GM23338 (cell line): ENCODE measurements at regions not wholly inside any gene's neighbourhood (a gene's known extent, or its start where the extent isn't known, plus 50 kb on each side); places are given as distances from the start of the nearest gene placed in this dataset.

ENCODE experiments used
- ATAC-seq: fragments of 200-7000 bp; cut with Tn5 transposase; 3 replicates; pipeline ENCODE4 v1.9.1; 2020
- DNase-seq: peaks from one replicate; pipeline ENCODE4 v3.0.0-alpha.2; 2015; ENCODE audit warnings: low spot score
- H2AFZ ChIP-seq: fragments of 200-600 bp; sonication (generic); 2 replicates; pipeline ENCODE4 v1.8.0; 2016; ENCODE audit warnings: antibody characterized with exemption, mild to moderate bottlenecking, moderate library complexity
- H3F3A ChIP-seq: fragments of 200-600 bp; sonication (generic); replicated peaks from 2 replicates; pipeline ENCODE4 v1.8.0; 2017; ENCODE audit warnings: antibody characterized with exemption, mixed run types, low read depth
- H3K27ac ChIP-seq: fragments of 200-600 bp; sonication (generic); 2 replicates; pipeline ENCODE4 v1.6.1; 2016; ENCODE audit warnings: low read depth
- H3K27me3 ChIP-seq: fragments of 200-600 bp; sonication (generic); 2 replicates; pipeline ENCODE4 v1.8.0; 2016; ENCODE audit warnings: mild to moderate bottlenecking, mixed run types, moderate library complexity; ENCODE audit not compliant: insufficient read depth
- H3K36me3 ChIP-seq: fragments of 200-600 bp; sonication (generic); 2 replicates; pipeline ENCODE4 v1.8.0; 2016; ENCODE audit warnings: mild to moderate bottlenecking; ENCODE audit not compliant: insufficient read depth
- H3K4me1 ChIP-seq: fragments of 200-600 bp; sonication (generic); 2 replicates; pipeline ENCODE4 v1.8.0; 2016; ENCODE audit warnings: mild to moderate bottlenecking, moderate library complexity; ENCODE audit not compliant: insufficient read depth
- H3K4me2 ChIP-seq: fragments of 200-600 bp; sonication (generic); 2 replicates; pipeline ENCODE4 v1.7.1; 2017; ENCODE audit warnings: mixed run types
- H3K4me3 ChIP-seq: fragments of 200-600 bp; sonication (generic); 2 replicates; pipeline ENCODE4 v1.6.1; 2016; ENCODE audit warnings: mixed run types
- H3K79me2 ChIP-seq: fragments of 200-600 bp; sonication (generic); replicated peaks from 2 replicates; pipeline ENCODE4 v1.8.0; 2017; ENCODE audit warnings: mild to moderate bottlenecking; ENCODE audit not compliant: insufficient read depth
- H3K9me2 ChIP-seq: fragments of 200-600 bp; sonication (generic); 2 replicates; pipeline ENCODE4 v1.8.0; 2017; ENCODE audit not compliant: insufficient read depth
- H4K20me1 ChIP-seq: fragments of 200-600 bp; sonication (generic); replicated peaks from 2 replicates; pipeline ENCODE4 v1.8.0; 2017; ENCODE audit warnings: mild to moderate bottlenecking; ENCODE audit not compliant: insufficient read depth
- H3K27ac Mint-ChIP-seq: 2 replicates; pipeline ENCODE4 v1.8.0; 2020; ENCODE audit warnings: inconsistent platforms, mild to moderate bottlenecking, moderate library complexity, mixed read lengths
- H3K27me3 Mint-ChIP-seq: 3 replicates; pipeline ENCODE4 v1.8.0; 2022; ENCODE audit warnings: low read depth, mild to moderate bottlenecking, moderate library complexity, mixed read lengths, inconsistent platforms; ENCODE audit not compliant: insufficient read depth, poor library complexity
- H3K36me3 Mint-ChIP-seq: 3 replicates; pipeline ENCODE4 v1.8.0; 2021; ENCODE audit warnings: low read depth, mild to moderate bottlenecking, inconsistent platforms, moderate library complexity, mixed read lengths
- H3K4me1 Mint-ChIP-seq: 3 replicates; pipeline ENCODE4 v1.8.0; 2020; ENCODE audit warnings: mild to moderate bottlenecking, inconsistent platforms, mixed read lengths
- H3K4me3 Mint-ChIP-seq: 3 replicates; pipeline ENCODE4 v1.8.0; 2021; ENCODE audit warnings: moderate library complexity, mild to moderate bottlenecking, inconsistent platforms, mixed read lengths
- H3K9me3 Mint-ChIP-seq: 3 replicates; pipeline ENCODE4 v1.8.0; 2020; ENCODE audit warnings: moderate library complexity, mild to moderate bottlenecking, inconsistent platforms, mixed read lengths
- CREB1 ChIP-seq: fragments of 250-450 bp; sonication (Bioruptor Pico); IDR thresholded peaks from 2 replicates; pipeline ENCODE4 v1.5.0; 2020; ENCODE audit warnings: low read depth, mild to moderate bottlenecking, moderate library complexity
- EZH2 ChIP-seq: fragments of 200-600 bp; sonication (generic); IDR thresholded peaks from one replicate; pipeline ENCODE4 v1.8.0; 2017; ENCODE audit warnings: antibody characterized with exemption, mild to moderate bottlenecking, low read depth; ENCODE audit not compliant: unreplicated experiment
- EZH2phosphoT487 ChIP-seq: fragments of 200-600 bp; sonication (generic); IDR thresholded peaks from one replicate; pipeline ENCODE4 v1.8.1; 2018; ENCODE audit warnings: antibody characterized with exemption; ENCODE audit not compliant: unreplicated experiment
- JUNB ChIP-seq: IDR thresholded peaks from one replicate; pipeline ENCODE4 v1.6.1; 2016; ENCODE audit warnings: antibody characterized with exemption; ENCODE audit not compliant: unreplicated experiment
- NANOG ChIP-seq: IDR thresholded peaks from 2 replicates; pipeline ENCODE4 v1.6.1; 2016; ENCODE audit warnings: antibody characterized with exemption, borderline replicate concordance
- POLR2AphosphoS5 ChIP-seq: IDR thresholded peaks from 2 replicates; pipeline ENCODE4 v1.6.1; 2016; ENCODE audit warnings: antibody characterized with exemption, low read depth
- REST ChIP-seq: IDR thresholded peaks from one replicate; pipeline ENCODE4 v1.6.1; 2018; ENCODE audit warnings: antibody characterized with exemption; ENCODE audit not compliant: unreplicated experiment
- STAT1 ChIP-seq: IDR thresholded peaks from one replicate; pipeline ENCODE4 v1.6.1; 2016; ENCODE audit warnings: antibody characterized with exemption; ENCODE audit not compliant: unreplicated experiment
- ZNF114 ChIP-seq: fragments of 250-450 bp; sonication (Bioruptor Pico); IDR thresholded peaks from 2 replicates; pipeline ENCODE4 v1.5.0; 2020; ENCODE audit warnings: mild to moderate bottlenecking, moderate library complexity
- ZNF331 ChIP-seq: fragments of 250-450 bp; sonication (Bioruptor Pico); IDR thresholded peaks from 2 replicates; pipeline ENCODE4 v1.5.0; 2020; ENCODE audit warnings: low read depth, mild to moderate bottlenecking, moderate library complexity
- ZNF462 ChIP-seq: fragments of 250-450 bp; sonication (Bioruptor Pico); IDR thresholded peaks from 2 replicates; pipeline ENCODE4 v1.5.0; 2020; ENCODE audit warnings: mild to moderate bottlenecking, moderate library complexity
- TF ChIP-seq, protein P1 (sequence below): IDR thresholded peaks from 2 replicates; pipeline ENCODE4 v1.6.1; 2016; ENCODE audit warnings: antibody characterized with exemption
- TF ChIP-seq, protein P2 (sequence below), 2 experiments: fragments of 200-600 bp in 1 of 2; sonication (generic) in 1 of 2; conservative IDR thresholded peaks; 2 replicates each; pipeline versions ENCODE4 v1.5.1 to v1.6.1; 2016 to 2017; ENCODE audit warnings: antibody characterized with exemption in 2 of 2, low read depth in 2 of 2, mild to moderate bottlenecking in 2 of 2, moderate library complexity in 1 of 2

- ATAC-seq: no peak
- H4K20me1 ChIP-seq: no peaks in the 10 kb centered on the region
- H3K27ac Mint-ChIP-seq: no peak overlapping the region
- no peak for DNase-seq
- H3K4me3 Mint-ChIP-seq: no peak overlapping the region
- no peaks in the 10 kb centered on the region; the same call in 1 of the 2 replicates for H3K9me2 ChIP-seq
- no peaks in the 10 kb centered on the region for H3F3A ChIP-seq
- no peaks in the 10 kb centered on the region for H3K9me3 Mint-ChIP-seq
- H3K36me3 ChIP-seq: no peaks in the 10 kb centered on the region
- H3K27me3 ChIP-seq: no peaks in the 10 kb centered on the region
- H3K36me3 Mint-ChIP-seq: no peaks in the 10 kb centered on the region
- no peak overlapping the region for H3K4me2 ChIP-seq
- H2AFZ ChIP-seq: no peak overlapping the region
- H3K4me1 ChIP-seq: no peaks in the 10 kb centered on the region
- H3K27ac ChIP-seq: no peak overlapping the region
- TF ChIP-seq NANOG: no peak
- no peak for TF ChIP-seq EZH2phosphoT487
- TF ChIP-seq, protein P1, sequence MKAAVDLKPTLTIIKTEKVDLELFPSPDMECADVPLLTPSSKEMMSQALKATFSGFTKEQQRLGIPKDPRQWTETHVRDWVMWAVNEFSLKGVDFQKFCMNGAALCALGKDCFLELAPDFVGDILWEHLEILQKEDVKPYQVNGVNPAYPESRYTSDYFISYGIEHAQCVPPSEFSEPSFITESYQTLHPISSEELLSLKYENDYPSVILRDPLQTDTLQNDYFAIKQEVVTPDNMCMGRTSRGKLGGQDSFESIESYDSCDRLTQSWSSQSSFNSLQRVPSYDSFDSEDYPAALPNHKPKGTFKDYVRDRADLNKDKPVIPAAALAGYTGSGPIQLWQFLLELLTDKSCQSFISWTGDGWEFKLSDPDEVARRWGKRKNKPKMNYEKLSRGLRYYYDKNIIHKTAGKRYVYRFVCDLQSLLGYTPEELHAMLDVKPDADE: no peak
- TF ChIP-seq STAT1: no peak
- TF ChIP-seq POLR2AphosphoS5: no peak
- TF ChIP-seq ZNF114 (CRISPR knock-in tag): no peak
- no peak for TF ChIP-seq CREB1 (CRISPR knock-in tag)
- TF ChIP-seq JUNB: no peak
- TF ChIP-seq EZH2: no peak
- TF ChIP-seq ZNF462: no peak
- no peak for TF ChIP-seq REST
- TF ChIP-seq ZNF331 (CRISPR knock-in tag): no peak
- TF ChIP-seq, protein P2, sequence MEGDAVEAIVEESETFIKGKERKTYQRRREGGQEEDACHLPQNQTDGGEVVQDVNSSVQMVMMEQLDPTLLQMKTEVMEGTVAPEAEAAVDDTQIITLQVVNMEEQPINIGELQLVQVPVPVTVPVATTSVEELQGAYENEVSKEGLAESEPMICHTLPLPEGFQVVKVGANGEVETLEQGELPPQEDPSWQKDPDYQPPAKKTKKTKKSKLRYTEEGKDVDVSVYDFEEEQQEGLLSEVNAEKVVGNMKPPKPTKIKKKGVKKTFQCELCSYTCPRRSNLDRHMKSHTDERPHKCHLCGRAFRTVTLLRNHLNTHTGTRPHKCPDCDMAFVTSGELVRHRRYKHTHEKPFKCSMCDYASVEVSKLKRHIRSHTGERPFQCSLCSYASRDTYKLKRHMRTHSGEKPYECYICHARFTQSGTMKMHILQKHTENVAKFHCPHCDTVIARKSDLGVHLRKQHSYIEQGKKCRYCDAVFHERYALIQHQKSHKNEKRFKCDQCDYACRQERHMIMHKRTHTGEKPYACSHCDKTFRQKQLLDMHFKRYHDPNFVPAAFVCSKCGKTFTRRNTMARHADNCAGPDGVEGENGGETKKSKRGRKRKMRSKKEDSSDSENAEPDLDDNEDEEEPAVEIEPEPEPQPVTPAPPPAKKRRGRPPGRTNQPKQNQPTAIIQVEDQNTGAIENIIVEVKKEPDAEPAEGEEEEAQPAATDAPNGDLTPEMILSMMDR (conservative IDR thresholded peaks at IDR 0.05; ENCODE audit: low read depth in 2 of 2): no peak
- no peaks in the 10 kb centered on the region for H3K27me3 Mint-ChIP-seq
- no peaks in the 10 kb centered on the region for H3K79me2 ChIP-seq
- H3K4me3 ChIP-seq: no peak overlapping the region
- peaks cover 10% of the 10 kb centered on the region; the same call in 2 of the 3 replicates for H3K4me1 Mint-ChIP-seq
These were observed 72.5 kb downstream of the IFI44 start for GRCh38 chr1:78722105-78722504.
